ENCODE measurements at regions not wholly inside any gene's neighbourhood (a gene's known extent, or its start where the extent isn't known, plus 50 kb on each side); places are given as distances from the start of the nearest gene placed in this dataset.

GRCh38 chr10:10660054-10660453 lies 357.6 kb upstream of the CELF2 start:
- H3K4me3 ChIP-seq (replicated peaks in 1 of 2; ENCODE audit: low read depth in 1 of 2, low read length in 2 of 2) = no peak overlapping the region
- TF ChIP-seq ZBTB33 (IDR thresholded peaks at IDR 0.05; ENCODE audit: extremely low read depth, insufficient replicate concordance, low read length) (no peak), JUND (IDR thresholded peaks at IDR 0.05) (no peak), EGR1 (IDR thresholded peaks at IDR 0.05; ENCODE audit: low read depth) (no peak), RAD21 (IDR thresholded peaks at IDR 0.05; ENCODE audit: low read depth) (no peak), SIN3A (IDR thresholded peaks at IDR 0.05; ENCODE audit: low read depth) (no peak), CBX3 (IDR thresholded peaks at IDR 0.05; ENCODE audit: low read depth) (no peak), POLR2AphosphoS5 (IDR thresholded peaks at IDR 0.05; ENCODE audit: low read depth, low read length) (no peak), YY1 (IDR thresholded peaks at IDR 0.05; ENCODE audit: extremely low read depth, insufficient replicate concordance, low read depth, low read length) (no peak), CEBPB (IDR thresholded peaks at IDR 0.05; ENCODE audit: low read depth) (no peak), FOSL1 (IDR thresholded peaks at IDR 0.05; ENCODE audit: low read depth) (no peak)
- H3K27ac ChIP-seq (ENCODE audit: low read depth, low read length) = no peak overlapping the region
- H3K4me1 ChIP-seq (ENCODE audit: control insufficient read depth in 1 of 2, insufficient read depth in 2 of 2, low read length in 2 of 2) = no peaks in the 10 kb centered on the region
- intact Hi-C loops (cut with micrococcal nuclease) = no loop called here
- no peaks in the 10 kb centered on the region for H3K9me2 ChIP-seq (ENCODE audit: insufficient read depth)
- CTCF ChIA-PET = no interaction called here
- H2AFZ ChIP-seq (ENCODE audit: low read depth, low read length, poor library complexity, severe bottlenecking) = no peak overlapping the region
- peaks cover 8 to 33% of the 10 kb centered on the region in 2 experiments; a peak in 2 of 4 replicates for H3K9me3 ChIP-seq (ENCODE audit: control insufficient read depth in 1 of 2, insufficient read depth in 1 of 2, low read depth in 1 of 2, low read length in 2 of 2)
- DNase-seq (ENCODE audit: low read depth, low spot score) (no peak), ATAC-seq (no peak)
- no peaks in the 10 kb centered on the region for H3K36me3 ChIP-seq (ENCODE audit: control insufficient read depth in 1 of 2, insufficient read depth in 2 of 2, low read length in 2 of 2)
- RAD21 ChIA-PET (ENCODE audit: low non-redundant PET in 1 of 2, low total read pairs in 2 of 2, uncharacterized antibody in 2 of 2, unreplicated experiment in 2 of 2) = no interaction called here
- POLR2A ChIA-PET = no interaction called here
- BruUV-seq (replicated peaks) = no TSS peak
- H3K27me3 ChIP-seq (ENCODE audit: insufficient read depth, low read length) = no peaks in the 10 kb centered on the region
- H4K20me1 ChIP-seq (ENCODE audit: insufficient read depth) = no peaks in the 10 kb centered on the region
- no peak overlapping the region for H3K4me2 ChIP-seq (ENCODE audit: low read length)
- no peak overlapping the region for H3K9ac ChIP-seq (ENCODE audit: low read length)
- H3K79me2 ChIP-seq (ENCODE audit: insufficient read depth, low read length) = no peaks in the 10 kb centered on the region

- H3K4me3 ChIP-seq (replicated peaks in 1 of 2; ENCODE audit: low read depth in 1 of 2, low read length in 2 of 2) = no peak overlapping the region
- no peaks in the 10 kb centered on the region for H3K9me2 ChIP-seq (ENCODE audit: insufficient read depth)
- no peak overlapping the region for H3K4me2 ChIP-seq (ENCODE audit: low read length)
- CTCF ChIA-PET = no interaction called here
- no TSS peak for BruUV-seq (replicated peaks)
- H3K9ac ChIP-seq (ENCODE audit: low read length) = no peak overlapping the region
- peaks cover 8 to 33% of the 10 kb centered on the region in 2 experiments; a peak in 2 of 4 replicates for H3K9me3 ChIP-seq (ENCODE audit: control insufficient read depth in 1 of 2, insufficient read depth in 1 of 2, low read depth in 1 of 2, low read length in 2 of 2)
- DNase-seq (ENCODE audit: low read depth, low spot score) (no peak), ATAC-seq (no peak)
- no peak overlapping the region for H3K27ac ChIP-seq (ENCODE audit: low read depth, low read length)
- no peak overlapping the region for H2AFZ ChIP-seq (ENCODE audit: low read depth, low read length, poor library complexity, severe bottlenecking)
- H3K27me3 ChIP-seq (ENCODE audit: insufficient read depth, low read length) = no peaks in the 10 kb centered on the region
- TF ChIP-seq ELF1 (IDR thresholded peaks at IDR 0.05; ENCODE audit: borderline replicate concordance, low read depth) (no peak), EZH2phosphoT487 (IDR thresholded peaks at IDR 0.05; ENCODE audit: borderline replicate concordance) (no peak), FOSL1 (IDR thresholded peaks at IDR 0.05; ENCODE audit: low read depth) (no peak), CTCF (IDR thresholded peaks at IDR 0.05 in 2 of 3, conservative IDR thresholded peaks at IDR 0.05 in 1 of 3; ENCODE audit: borderline replicate concordance in 1 of 3, insufficient read depth in 1 of 3, low read depth in 2 of 3, low read length in 2 of 3) (no peak), ATF3 (IDR thresholded peaks at IDR 0.05) (no peak)
- no peaks in the 10 kb centered on the region for H3K36me3 ChIP-seq (ENCODE audit: control insufficient read depth in 1 of 2, insufficient read depth in 2 of 2, low read length in 2 of 2)
- intact Hi-C loops (cut with micrococcal nuclease) = no loop called here
- POLR2A ChIA-PET = no interaction called here
- RAD21 ChIA-PET (ENCODE audit: low non-redundant PET in 1 of 2, low total read pairs in 2 of 2, uncharacterized antibody in 2 of 2, unreplicated experiment in 2 of 2) = no interaction called here
- no peaks in the 10 kb centered on the region for H3K79me2 ChIP-seq (ENCODE audit: insufficient read depth, low read length)
- no peaks in the 10 kb centered on the region for H4K20me1 ChIP-seq (ENCODE audit: insufficient read depth)
- no peaks in the 10 kb centered on the region for H3K4me1 ChIP-seq (ENCODE audit: control insufficient read depth in 1 of 2, insufficient read depth in 2 of 2, low read length in 2 of 2)
Observed at GRCh38 chr10:10661176-10661575, 356.5 kb upstream of the CELF2 start.

Measured in HCT116 (cell line).